ENCODE measurements at regions not wholly inside any gene's neighbourhood (a gene's known extent, or its start where the extent isn't known, plus 50 kb on each side); places are given as distances from the start of the nearest gene placed in this dataset.

GRCh38 chr9:97766610-97767009, 69.5 kb upstream of the XPA start:
- Histone ChIP-seq H3K27me3 (peaks cover 10% of the 10 kb centered on the region), H3K9me3 (ENCODE audit: low read depth) (no peaks in the 10 kb centered on the region), H3K4me1 (ENCODE audit: low read depth) (no peaks in the 10 kb centered on the region), H3K36me3 (no peaks in the 10 kb centered on the region), H3K27ac (no peak overlapping the region), H3K4me3 (no peak overlapping the region)
- no peak for DNase-seq (ENCODE audit: low read depth in 1 of 2, low spot score in 1 of 2)
- no peak for TF ChIP-seq CTCF (IDR thresholded peaks at IDR 0.05; ENCODE audit: low read depth, low read length)

GRCh38 chr9:97767891-97768290, 70.8 kb upstream of the XPA start:
- DNase-seq (ENCODE audit: low read depth in 1 of 2, low spot score in 1 of 2): no peak

GRCh38 chr9:97768746-97769145, 71.6 kb upstream of the XPA start:
- peak in 1 of 2 donors; percentile 24 for DNase-seq (ENCODE audit: low read depth in 1 of 2, low spot score in 1 of 2)
- H3K36me3 ChIP-seq: no peaks in the 10 kb centered on the region
- no peak overlapping the region for H3K27ac ChIP-seq
- no peaks in the 10 kb centered on the region for H3K27me3 ChIP-seq
- H3K9me3 ChIP-seq (ENCODE audit: low read depth): no peaks in the 10 kb centered on the region
- no peak overlapping the region for H3K4me3 ChIP-seq
- no peak for TF ChIP-seq CTCF (IDR thresholded peaks at IDR 0.05; ENCODE audit: low read depth, low read length)
- no peaks in the 10 kb centered on the region for H3K4me1 ChIP-seq (ENCODE audit: low read depth)

More at GRCh38 chr9:97767891-97768290, 70.8 kb upstream of the XPA start:
- H3K27me3 ChIP-seq: peaks cover 6% of the 10 kb centered on the region
- no peaks in the 10 kb centered on the region for H3K36me3 ChIP-seq
- H3K9me3 ChIP-seq (ENCODE audit: low read depth): no peaks in the 10 kb centered on the region
- no peak for TF ChIP-seq CTCF (IDR thresholded peaks at IDR 0.05; ENCODE audit: low read depth, low read length)
- H3K4me1 ChIP-seq (ENCODE audit: low read depth): no peaks in the 10 kb centered on the region
- H3K27ac ChIP-seq: no peak overlapping the region
- no peak overlapping the region for H3K4me3 ChIP-seq

- H3K27me3 ChIP-seq: no peaks in the 10 kb centered on the region
- H3K9me3 ChIP-seq (ENCODE audit: low read depth): no peaks in the 10 kb centered on the region
- no peaks in the 10 kb centered on the region for H3K36me3 ChIP-seq
- no peak for DNase-seq (ENCODE audit: low read depth in 1 of 2, low spot score in 1 of 2)
- no peak overlapping the region for H3K4me3 ChIP-seq
- TF ChIP-seq CTCF (IDR thresholded peaks at IDR 0.05; ENCODE audit: low read depth, low read length): no peak
- H3K4me1 ChIP-seq (ENCODE audit: low read depth): no peaks in the 10 kb centered on the region
- no peak overlapping the region for H3K27ac ChIP-seq
Measured at GRCh38 chr9:97769208-97769607, 72.1 kb upstream of the XPA start.

GRCh38 chr9:97770808-97771372, 73.8 kb upstream of the XPA start:
- DNase-seq (ENCODE audit: low read depth in 1 of 2, low spot score in 1 of 2): no peak
- Histone ChIP-seq H3K27me3 (no peaks in the 10 kb centered on the region), H3K4me3 (no peak overlapping the region), H3K36me3 (no peaks in the 10 kb centered on the region), H3K9me3 (ENCODE audit: low read depth) (no peaks in the 10 kb centered on the region), H3K27ac (no peak overlapping the region), H3K4me1 (ENCODE audit: low read depth) (no peaks in the 10 kb centered on the region)
- no peak for TF ChIP-seq CTCF (IDR thresholded peaks at IDR 0.05; ENCODE audit: low read depth, low read length)

- no peaks in the 10 kb centered on the region for H3K4me1 ChIP-seq (ENCODE audit: low read depth)
- no peak overlapping the region for H3K27ac ChIP-seq
- no peaks in the 10 kb centered on the region for H3K36me3 ChIP-seq
- DNase-seq (ENCODE audit: low read depth in 1 of 2, low spot score in 1 of 2): no peak
- no peak for TF ChIP-seq CTCF (IDR thresholded peaks at IDR 0.05; ENCODE audit: low read depth, low read length)
- no peaks in the 10 kb centered on the region for H3K27me3 ChIP-seq
- H3K4me3 ChIP-seq: no peak overlapping the region
- no peaks in the 10 kb centered on the region for H3K9me3 ChIP-seq (ENCODE audit: low read depth)
Measured at GRCh38 chr9:97771641-97772040, 74.5 kb upstream of the XPA start.
